T47D (cell line): ENCODE measurements at regions not wholly inside any gene's neighbourhood (a gene's known extent, or its start where the extent isn't known, plus 50 kb on each side); places are given as distances from the start of the nearest gene placed in this dataset.

ENCODE experiments used
- DNase-seq, 2 experiments: peaks; one replicate each; pipeline versions ENCODE4 v3.0.0 to v3.0.0-alpha.2; 2011 to 2012; ENCODE audit warnings: low read depth in 1 of 2, low spot score in 1 of 2
- JUND ChIP-seq: IDR thresholded peaks from 2 replicates; pipeline ENCODE4 v1.6.1; 2012; ENCODE audit warnings: low read depth
- in situ Hi-C: cut with HindIII; loops from 2 replicates; pipeline ENCODE4 v1.10.0; 2016; ENCODE audit warnings: low sequenced_read_pairs, low pct_unique_long_range_greater_than_20kb

- no peak for TF ChIP-seq JUND
- DNase-seq: no peak
- in situ Hi-C loops: no loop called here
These were observed 109.6 kb upstream of the GSC start for GRCh38 chr14:94879537-94879936.

DNA sequence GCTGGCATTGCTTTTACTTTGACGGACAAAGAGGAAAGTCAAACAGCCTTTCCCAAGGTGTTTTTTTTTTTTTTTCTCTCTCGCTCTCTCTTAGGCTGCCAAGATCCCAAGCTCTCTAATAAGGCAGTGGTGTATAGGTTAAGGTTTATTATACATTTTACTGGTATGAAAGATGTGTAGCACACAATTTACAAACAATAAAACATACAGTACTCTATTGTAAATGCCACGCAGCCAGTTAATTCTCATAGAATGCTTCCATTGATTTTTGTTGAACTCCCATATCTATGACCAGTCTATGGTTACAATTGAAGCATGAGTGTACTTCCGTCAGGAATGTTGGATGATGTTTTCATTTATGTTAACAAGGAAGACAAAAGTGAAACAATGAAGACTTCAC is 106.4 kb upstream of the GSC start:
- TF ChIP-seq JUND: no peak
- in situ Hi-C loops: no loop called here
- no peak for DNase-seq

DNA sequence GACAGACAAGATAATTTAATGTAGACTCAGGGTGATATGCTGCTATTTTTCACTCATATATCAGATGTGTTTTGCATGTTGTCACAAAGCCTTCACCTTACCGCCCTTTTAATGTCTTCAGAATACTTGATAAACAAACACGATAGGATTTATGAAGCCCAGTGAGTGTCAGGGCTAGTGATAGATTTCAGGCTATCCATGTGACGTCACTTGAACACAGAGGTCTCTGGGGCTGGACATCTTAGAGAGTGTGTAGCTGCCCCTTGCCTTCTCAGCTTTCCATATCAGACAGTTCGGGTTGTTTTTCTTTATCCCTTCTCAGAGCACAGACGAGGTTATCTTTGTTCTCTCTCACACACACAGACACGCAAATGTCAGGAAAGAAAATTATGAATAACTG is 105.3 kb upstream of the GSC start:
- in situ Hi-C loops: no loop called here
- DNase-seq: no peak
- TF ChIP-seq JUND: no peak

DNA sequence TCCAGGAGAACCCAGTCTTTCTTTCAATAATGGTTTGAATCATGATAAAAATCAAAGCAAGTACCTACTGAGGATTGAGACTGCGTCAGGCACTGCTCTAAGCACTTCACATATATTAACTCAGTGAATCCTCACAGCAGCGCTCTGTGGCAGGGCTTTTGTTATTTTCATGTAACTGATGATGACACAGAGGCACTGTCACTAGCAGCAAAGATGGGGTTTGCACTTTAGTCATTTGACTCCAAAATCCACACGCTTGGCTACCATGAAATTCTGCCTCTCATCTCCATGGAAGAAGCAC is 98.8 kb upstream of the GSC start:
- no peak for TF ChIP-seq JUND
- in situ Hi-C loops: no loop called here
- no peak for DNase-seq

GRCh38 chr14:94867946-94868771 is 98.2 kb upstream of the GSC start:
- no peak for DNase-seq
- in situ Hi-C loops: no loop called here

GRCh38 chr14:94867209-94867608 is 97.3 kb upstream of the GSC start:
- no peak for DNase-seq
- no peak for TF ChIP-seq JUND
- in situ Hi-C loops: no loop called here

More at GRCh38 chr14:94867946-94868771, 98.2 kb upstream of the GSC start:
- TF ChIP-seq JUND: no peak

DNA sequence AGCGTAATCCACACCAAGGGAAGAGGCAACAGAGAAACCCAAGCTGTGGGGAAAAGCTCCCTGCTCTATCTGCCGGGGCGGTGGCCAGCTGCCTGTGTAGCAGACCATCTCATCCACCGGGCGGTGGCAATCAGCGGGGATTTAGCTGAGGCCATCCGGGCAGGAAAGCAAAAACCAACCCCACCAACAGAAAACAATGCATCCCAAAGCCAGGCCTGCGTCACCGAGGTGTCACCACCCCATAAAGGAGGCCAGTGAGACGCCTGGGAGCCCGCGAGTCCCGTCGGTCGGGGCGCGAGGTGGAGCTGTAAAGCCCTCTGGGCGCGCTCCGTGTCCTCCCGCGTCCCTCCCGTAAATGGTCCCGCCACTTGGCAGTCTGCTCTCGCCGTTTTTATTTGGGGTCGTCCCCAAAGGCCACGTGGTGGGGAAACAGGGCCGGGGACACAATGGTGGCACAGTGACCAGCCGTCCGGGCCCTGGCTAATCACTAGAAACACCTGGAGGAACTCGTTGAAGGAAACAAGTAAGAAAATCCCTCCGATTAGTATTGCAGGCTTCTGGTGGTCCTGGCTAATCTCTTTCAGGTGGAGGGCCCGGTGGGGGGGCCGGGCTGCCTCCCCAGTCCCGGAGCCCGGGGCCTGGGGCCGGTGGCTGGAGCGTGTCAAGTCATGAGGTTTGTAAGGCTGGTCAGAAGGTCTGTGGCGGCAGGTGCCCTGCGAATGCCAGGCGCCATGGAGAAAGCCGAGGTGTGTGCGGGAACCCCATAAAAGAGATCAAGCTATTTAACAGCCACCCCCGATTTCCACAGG is 94.7 kb upstream of the GSC start:
- in situ Hi-C loops: no loop called here
- TF ChIP-seq JUND: no peak
- no peak for DNase-seq

DNA sequence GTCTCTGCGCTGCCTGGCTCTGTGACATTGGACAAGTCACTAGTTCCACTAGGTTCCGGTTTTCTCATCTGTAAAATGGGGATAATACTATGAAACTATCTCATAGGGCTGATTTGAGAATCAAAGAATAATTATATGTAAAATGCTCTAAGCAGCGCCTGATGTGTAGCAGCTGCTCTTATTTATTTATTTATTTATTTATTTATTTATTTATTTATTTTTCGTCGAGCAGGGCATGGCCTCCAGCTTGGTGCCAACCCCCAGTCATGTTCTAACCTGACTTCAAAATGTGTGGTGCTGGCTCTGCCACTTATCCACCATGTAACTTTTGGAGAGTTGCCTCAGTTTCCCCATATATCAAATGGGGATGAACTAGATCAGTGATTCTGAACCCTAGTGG is 93.5 kb upstream of the GSC start:
- no peak for TF ChIP-seq JUND
- no peak for DNase-seq
- in situ Hi-C loops: no loop called here

- DNase-seq: no peak
- no peak for TF ChIP-seq JUND
- in situ Hi-C loops: no loop called here
These were observed 88.0 kb upstream of the GSC start for GRCh38 chr14:94857950-94858349.

DNA sequence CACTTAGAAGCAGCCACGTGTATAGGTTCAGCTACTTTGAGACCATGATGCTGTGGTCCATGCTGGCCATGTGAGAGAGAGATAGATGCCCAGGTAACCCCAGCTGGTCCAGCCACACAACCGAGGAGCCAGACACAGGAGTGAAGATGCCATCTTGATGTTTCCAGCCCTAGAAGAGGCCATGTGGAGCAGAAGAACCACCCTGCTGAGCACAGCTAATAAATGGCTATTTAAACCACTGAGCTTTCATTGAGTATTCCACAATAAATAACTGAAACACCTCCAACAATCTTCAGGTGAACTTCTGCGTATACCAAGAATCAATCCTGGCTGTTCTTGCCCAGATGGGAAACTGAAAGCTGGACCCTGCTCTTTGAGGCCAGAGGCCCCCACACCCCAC is 84.0 kb upstream of the GSC start:
- TF ChIP-seq JUND: no peak
- no peak for DNase-seq
- in situ Hi-C loops: no loop called here

DNA sequence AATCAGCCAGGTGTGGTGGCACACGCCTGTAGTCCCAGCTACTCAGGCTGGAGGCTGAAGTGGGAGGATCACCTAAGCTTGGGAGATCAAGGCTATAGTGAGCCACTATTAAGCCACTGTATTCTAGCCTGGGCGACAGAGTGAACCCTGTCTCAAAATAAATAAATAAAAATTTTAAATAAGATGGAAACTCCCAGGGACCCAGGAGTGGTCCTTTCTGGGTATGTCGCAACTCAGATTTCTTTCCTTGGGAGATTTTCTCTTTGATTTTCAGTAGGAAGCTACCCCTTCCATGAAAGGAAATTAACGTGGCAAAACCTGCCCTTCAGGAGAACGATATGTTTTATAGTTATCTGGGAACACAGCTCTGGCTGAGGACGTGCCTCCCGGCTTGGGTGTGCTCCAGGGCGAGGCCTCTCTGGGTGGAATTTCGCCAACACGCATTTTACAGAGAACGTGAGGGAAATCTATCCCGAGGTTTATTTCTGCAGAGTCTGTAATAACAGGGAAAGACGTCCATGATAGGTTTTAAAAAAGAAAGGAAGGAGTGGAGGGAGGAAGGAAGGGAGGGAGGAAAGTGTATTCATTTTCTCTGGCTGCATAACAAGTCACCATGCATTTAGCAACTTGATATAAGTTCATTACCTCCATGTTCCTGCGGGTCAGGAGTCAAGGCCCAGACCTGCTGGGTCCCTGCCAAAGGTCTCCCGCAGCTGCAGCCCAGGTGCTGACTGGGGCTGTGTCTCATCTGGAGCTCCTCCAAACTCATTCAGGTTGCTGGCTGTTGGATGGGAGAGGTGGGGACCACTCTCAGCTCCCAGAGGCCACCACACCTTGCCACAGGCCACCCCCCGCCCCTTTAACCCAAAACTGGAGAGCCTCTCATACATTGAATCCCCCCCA is 80.6 kb upstream of the GSC start:
- in situ Hi-C loops: no loop called here
- no peak for DNase-seq
- TF ChIP-seq JUND: no peak

GRCh38 chr14:94844593-94845152 is 74.8 kb upstream of the GSC start:
- TF ChIP-seq JUND: no peak
- DNase-seq: no peak
- in situ Hi-C loops: no loop called here
